ENCODE measurements at regions not wholly inside any gene's neighbourhood (a gene's known extent, or its start where the extent isn't known, plus 50 kb on each side); places are given as distances from the start of the nearest gene placed in this dataset.

DNA sequence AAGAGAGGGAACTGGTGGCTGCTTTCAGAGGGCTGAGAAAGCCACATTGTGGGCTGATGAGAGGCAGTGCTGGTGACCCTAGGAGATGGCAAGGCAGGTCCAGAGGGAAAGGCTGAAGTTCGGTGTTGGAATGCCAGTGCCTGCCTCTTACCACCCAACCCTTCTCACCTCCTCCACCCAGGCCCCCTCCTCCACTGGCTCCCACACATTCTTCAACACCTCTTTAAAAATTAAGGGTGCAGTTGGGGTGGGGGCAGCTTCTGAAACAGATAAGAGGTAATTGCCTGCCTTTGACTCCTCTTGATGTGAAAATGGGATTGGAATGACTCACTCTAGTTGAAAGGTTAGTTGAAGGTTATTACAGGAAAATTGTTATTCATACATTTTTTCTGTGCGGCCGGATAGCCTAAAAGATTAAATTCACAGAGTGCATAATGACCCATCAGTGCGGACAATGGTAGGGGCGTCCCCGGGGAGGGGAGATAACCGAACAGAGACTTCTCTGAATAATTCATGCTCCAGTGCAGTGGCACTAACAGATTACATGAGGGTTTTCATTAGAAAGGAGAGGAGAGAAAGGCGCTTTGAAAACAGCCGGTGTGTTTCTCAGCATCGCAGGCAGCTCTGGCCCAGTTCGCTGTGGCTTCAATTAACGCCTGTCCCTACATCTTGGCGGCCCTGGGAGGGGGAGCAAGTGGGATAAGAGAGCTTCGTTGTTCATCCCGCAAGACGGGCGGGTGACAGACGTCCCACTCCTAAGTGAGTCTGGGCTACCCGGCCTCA is 212.4 kb downstream of the TLE3 start:
- Histone ChIP-seq H3K36me3 (no peaks in the 10 kb centered on the region), H3K27me3 (no peaks in the 10 kb centered on the region), H3K9me3 (no peaks in the 10 kb centered on the region), H3K27ac (no peak overlapping the region), H3K4me3 (no peak overlapping the region), H3K4me1 (no peaks in the 10 kb centered on the region)
- TF ChIP-seq, protein P1, sequence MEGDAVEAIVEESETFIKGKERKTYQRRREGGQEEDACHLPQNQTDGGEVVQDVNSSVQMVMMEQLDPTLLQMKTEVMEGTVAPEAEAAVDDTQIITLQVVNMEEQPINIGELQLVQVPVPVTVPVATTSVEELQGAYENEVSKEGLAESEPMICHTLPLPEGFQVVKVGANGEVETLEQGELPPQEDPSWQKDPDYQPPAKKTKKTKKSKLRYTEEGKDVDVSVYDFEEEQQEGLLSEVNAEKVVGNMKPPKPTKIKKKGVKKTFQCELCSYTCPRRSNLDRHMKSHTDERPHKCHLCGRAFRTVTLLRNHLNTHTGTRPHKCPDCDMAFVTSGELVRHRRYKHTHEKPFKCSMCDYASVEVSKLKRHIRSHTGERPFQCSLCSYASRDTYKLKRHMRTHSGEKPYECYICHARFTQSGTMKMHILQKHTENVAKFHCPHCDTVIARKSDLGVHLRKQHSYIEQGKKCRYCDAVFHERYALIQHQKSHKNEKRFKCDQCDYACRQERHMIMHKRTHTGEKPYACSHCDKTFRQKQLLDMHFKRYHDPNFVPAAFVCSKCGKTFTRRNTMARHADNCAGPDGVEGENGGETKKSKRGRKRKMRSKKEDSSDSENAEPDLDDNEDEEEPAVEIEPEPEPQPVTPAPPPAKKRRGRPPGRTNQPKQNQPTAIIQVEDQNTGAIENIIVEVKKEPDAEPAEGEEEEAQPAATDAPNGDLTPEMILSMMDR (IDR thresholded peaks at IDR 0.05) = no peak
- DNase-seq (ENCODE audit: low spot score in 2 of 2) = no peak
- intact Hi-C loops (cut with DNase I) = no loop called here

DNA sequence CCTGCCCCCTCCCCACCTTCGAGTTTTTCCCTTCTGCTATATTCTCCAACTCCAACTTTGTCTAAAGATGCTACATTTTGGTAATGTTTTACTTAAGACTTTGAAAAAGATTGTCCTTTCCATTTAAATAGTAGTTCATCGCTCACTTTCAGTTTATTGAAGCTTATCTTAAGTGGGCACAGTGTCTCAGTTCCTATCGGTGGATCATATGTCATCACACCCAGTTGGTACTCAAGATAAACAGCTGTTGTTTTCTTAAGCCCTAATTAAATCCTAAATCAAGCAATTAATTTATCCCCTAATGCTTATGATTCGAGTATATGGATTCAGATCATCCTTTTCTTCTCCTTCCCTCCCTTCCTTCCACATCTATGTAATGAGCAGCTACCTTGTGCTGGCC is 210.7 kb downstream of the TLE3 start:
- Histone ChIP-seq H3K36me3 (no peaks in the 10 kb centered on the region), H3K4me1 (no peaks in the 10 kb centered on the region), H3K27ac (no peak overlapping the region), H3K4me3 (no peak overlapping the region), H3K9me3 (no peaks in the 10 kb centered on the region), H3K27me3 (no peaks in the 10 kb centered on the region)
- DNase-seq (ENCODE audit: low spot score in 2 of 2) = no peak
- TF ChIP-seq, protein P1 (IDR thresholded peaks at IDR 0.05) = no peak
- intact Hi-C loops (cut with DNase I) = no loop called here

DNA sequence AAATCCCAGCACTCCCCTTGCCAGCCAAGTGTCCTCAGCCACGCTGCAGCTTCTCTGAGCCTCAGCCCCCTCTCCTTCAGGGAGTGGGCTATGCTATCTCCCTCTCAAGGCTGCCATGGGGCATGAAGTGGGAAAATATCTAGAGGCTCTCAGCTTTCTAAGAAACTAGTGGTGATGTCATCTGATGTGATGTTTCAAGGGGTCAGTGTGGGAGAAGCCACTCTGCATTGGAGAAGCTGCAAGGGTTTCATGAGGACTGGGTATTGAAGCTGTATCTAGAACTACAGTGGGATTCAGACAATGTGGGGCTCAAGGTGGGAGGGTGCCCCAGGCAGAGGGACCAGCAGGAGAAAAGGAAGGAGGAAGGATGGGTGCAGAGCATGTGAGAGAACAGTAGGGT is 210.2 kb downstream of the TLE3 start:
- DNase-seq (ENCODE audit: low spot score in 2 of 2) = no peak
- TF ChIP-seq, protein P1 (IDR thresholded peaks at IDR 0.05) = no peak
- H3K9me3 ChIP-seq = no peaks in the 10 kb centered on the region
- no peaks in the 10 kb centered on the region for H3K36me3 ChIP-seq
- H3K27ac ChIP-seq = no peak overlapping the region
- no peak overlapping the region for H3K4me3 ChIP-seq
- no peaks in the 10 kb centered on the region for H3K27me3 ChIP-seq
- intact Hi-C loops (cut with DNase I) = no loop called here
- no peaks in the 10 kb centered on the region for H3K4me1 ChIP-seq

DNA sequence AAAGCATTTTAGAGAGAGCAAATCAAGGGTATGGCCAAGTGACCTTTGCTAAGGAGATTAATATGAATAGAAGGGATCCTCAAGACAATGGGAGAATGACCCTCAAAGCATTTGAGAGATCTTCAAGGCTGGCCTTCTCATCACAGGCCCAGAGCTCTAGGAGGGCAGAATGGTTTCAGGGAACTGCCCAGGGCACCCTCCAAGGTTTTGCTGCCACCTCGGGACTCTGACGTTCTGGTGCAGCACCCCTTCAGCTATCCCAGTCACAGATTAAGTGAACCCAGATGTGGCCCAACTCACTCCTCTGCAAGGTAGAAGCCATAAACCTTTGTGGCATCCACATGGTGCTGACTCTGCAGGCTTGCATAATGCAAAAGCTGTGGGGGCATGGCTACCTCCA is 209.3 kb downstream of the TLE3 start:
- no peak for DNase-seq (ENCODE audit: low spot score in 2 of 2)
- TF ChIP-seq, protein P1 (IDR thresholded peaks at IDR 0.05) = no peak
- Histone ChIP-seq H3K27ac (no peak overlapping the region), H3K9me3 (no peaks in the 10 kb centered on the region), H3K4me1 (no peaks in the 10 kb centered on the region), H3K27me3 (no peaks in the 10 kb centered on the region), H3K36me3 (no peaks in the 10 kb centered on the region), H3K4me3 (no peak overlapping the region)
- intact Hi-C loops (cut with DNase I) = no loop called here

DNA sequence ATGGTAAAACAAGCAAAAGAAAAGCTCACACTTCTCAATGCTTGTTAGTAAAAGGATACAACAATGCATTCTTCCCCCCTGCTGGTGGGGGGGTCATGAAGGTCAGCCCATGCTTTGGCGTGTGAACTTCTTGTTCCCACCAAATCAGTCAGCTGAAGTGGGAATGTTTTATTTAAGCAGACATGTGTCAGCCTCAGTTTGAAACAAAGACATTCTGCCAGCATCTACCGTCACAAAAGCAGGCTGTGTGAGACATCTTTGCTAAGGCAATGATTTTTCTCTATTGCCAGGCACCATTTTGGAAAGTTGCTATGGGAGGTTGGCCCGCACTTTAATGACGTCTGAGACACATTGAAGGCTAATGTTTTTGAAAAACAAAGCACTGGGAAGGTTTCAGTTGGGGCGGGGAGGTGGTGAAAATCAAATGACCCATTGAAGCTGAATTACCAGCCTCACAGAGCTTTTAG is 206.6 kb downstream of the TLE3 start:
- no peak for DNase-seq (ENCODE audit: low spot score in 2 of 2)
- Histone ChIP-seq H3K4me3 (no peak overlapping the region), H3K27ac (no peak overlapping the region), H3K4me1 (no peaks in the 10 kb centered on the region), H3K9me3 (no peaks in the 10 kb centered on the region), H3K36me3 (no peaks in the 10 kb centered on the region), H3K27me3 (no peaks in the 10 kb centered on the region)
- intact Hi-C loops (cut with DNase I) = no loop called here
- TF ChIP-seq, protein P1 (IDR thresholded peaks at IDR 0.05) = no peak
